WTC11 (cell line): ENCODE measurements at regions not wholly inside any gene's neighbourhood (a gene's known extent, or its start where the extent isn't known, plus 50 kb on each side); places are given as distances from the start of the nearest gene placed in this dataset.

Experiments used
- ATAC-seq: fragments of 200-7000 bp; cut with Tn5 transposase; 2 replicates; pipeline ENCODE4 v1.10.0; 2021; ENCODE audit warnings: mild to moderate bottlenecking, moderate library complexity
- CTCF ChIA-PET: fragments of 300-600 bp; sonication (Branson Sonifier 250); formaldehyde crosslinking; loops from one replicate; lab custom pipeline; 2021; ENCODE audit warnings: antibody characterized with exemption; lab: Charles Lee
- POLR2A ChIA-PET: fragments of 350-600 bp; sonication (Branson Sonifier 250); formaldehyde crosslinking; loops from one replicate; lab custom pipeline; 2021; ENCODE audit warnings: antibody characterized with exemption; lab: Charles Lee
- DNase-seq: peaks from one replicate; pipeline ENCODE4 v3.0.0; 2021; ENCODE audit warnings: low spot score
- H3K27ac Mint-ChIP-seq: 2 replicates; pipeline ENCODE4 v1.8.0; 2021; ENCODE audit warnings: mixed read lengths
- H3K27me3 Mint-ChIP-seq: 2 replicates; pipeline ENCODE4 v1.8.0; 2021; ENCODE audit warnings: low read depth, mild to moderate bottlenecking, moderate library complexity, mixed read lengths
- H3K36me3 Mint-ChIP-seq: 2 replicates; pipeline ENCODE4 v1.8.0; 2021; ENCODE audit warnings: mixed read lengths
- H3K4me1 Mint-ChIP-seq: 2 replicates; pipeline ENCODE4 v1.8.0; 2022; ENCODE audit warnings: mixed read lengths
- H3K4me3 Mint-ChIP-seq: 2 replicates; pipeline ENCODE4 v1.8.0; 2021; ENCODE audit warnings: mild to moderate bottlenecking, moderate library complexity, mixed read lengths
- H3K9me3 Mint-ChIP-seq: 2 replicates; pipeline ENCODE4 v1.8.0; 2021; ENCODE audit warnings: mixed read lengths
- ESRRA ChIP-seq: sonication (generic); formaldehyde crosslinking; IDR thresholded peaks from 2 replicates; pipeline ENCODE4 v1.8.1; 2022; ENCODE audit warnings: mild to moderate bottlenecking, missing genetic modification reagents, borderline replicate concordance
- ETV6 ChIP-seq: sonication (generic); formaldehyde crosslinking; IDR thresholded peaks from 2 replicates; pipeline ENCODE4 v1.8.1; 2022; ENCODE audit warnings: mild to moderate bottlenecking, missing genetic modification reagents
- GABPB1 ChIP-seq: sonication (generic); formaldehyde crosslinking; IDR thresholded peaks from 2 replicates; pipeline ENCODE4 v1.8.1; 2023; ENCODE audit warnings: mild to moderate bottlenecking, missing genetic modification reagents
- NFATC4 ChIP-seq: fragments of 250-450 bp; sonication (Bioruptor Pico); IDR thresholded peaks from 2 replicates; pipeline ENCODE4 v1.9.0; 2021; ENCODE audit warnings: mild to moderate bottlenecking
- NR1H2 ChIP-seq: sonication (generic); formaldehyde crosslinking; IDR thresholded peaks from 2 replicates; pipeline ENCODE4 v1.9.0; 2021; ENCODE audit warnings: mild to moderate bottlenecking, moderate library complexity, missing genetic modification reagents
- SP1 ChIP-seq: sonication (generic); formaldehyde crosslinking; conservative IDR thresholded peaks from 2 replicates; pipeline ENCODE4 v1.8.1; 2022; ENCODE audit warnings: missing genetic modification reagents
- TCF7 ChIP-seq: sonication (generic); formaldehyde crosslinking; IDR thresholded peaks from 2 replicates; pipeline ENCODE4 v1.8.0; 2022; ENCODE audit warnings: mild to moderate bottlenecking, low read depth, missing genetic modification reagents, moderate library complexity
- ZBTB21 ChIP-seq: sonication (generic); formaldehyde crosslinking; IDR thresholded peaks from 2 replicates; pipeline ENCODE4 v1.8.1; 2023; ENCODE audit warnings: mild to moderate bottlenecking, missing genetic modification reagents, borderline replicate concordance
- ZNF121 ChIP-seq: sonication (generic); formaldehyde crosslinking; IDR thresholded peaks from 2 replicates; pipeline ENCODE4 v1.8.0; 2023; ENCODE audit warnings: missing genetic modification reagents
- TF ChIP-seq, protein P1 (sequence below): sonication (generic); formaldehyde crosslinking; IDR thresholded peaks from 2 replicates; pipeline ENCODE4 v1.8.1; 2023; ENCODE audit warnings: mild to moderate bottlenecking, moderate library complexity, missing genetic modification reagents
- TF ChIP-seq, protein P2 (sequence below): sonication (generic); formaldehyde crosslinking; IDR thresholded peaks from 2 replicates; pipeline ENCODE4 v1.8.1; 2023; ENCODE audit warnings: mild to moderate bottlenecking, missing genetic modification reagents, borderline replicate concordance
- TF ChIP-seq, protein P3 (sequence below): fragments of 250-450 bp; sonication (Bioruptor Pico); IDR thresholded peaks from 2 replicates; pipeline ENCODE4 v1.9.0; 2021; ENCODE audit warnings: moderate library complexity, mild to moderate bottlenecking, inconsistent platforms, borderline replicate concordance
- TF ChIP-seq, protein P4 (sequence below): sonication (generic); formaldehyde crosslinking; IDR thresholded peaks from 2 replicates; pipeline ENCODE4 v1.8.0; 2022; ENCODE audit warnings: mild to moderate bottlenecking, missing genetic modification reagents
- TF ChIP-seq, protein P5 (sequence below): fragments of 250-450 bp; sonication (Bioruptor Pico); IDR thresholded peaks from 2 replicates; pipeline ENCODE4 v1.9.0; 2021; ENCODE audit warnings: mild to moderate bottlenecking, borderline replicate concordance
- TF ChIP-seq, protein P6 (sequence below): sonication (generic); formaldehyde crosslinking; conservative IDR thresholded peaks from 2 replicates; pipeline ENCODE4 v1.8.1; 2022; ENCODE audit warnings: mild to moderate bottlenecking, missing genetic modification reagents

DNA sequence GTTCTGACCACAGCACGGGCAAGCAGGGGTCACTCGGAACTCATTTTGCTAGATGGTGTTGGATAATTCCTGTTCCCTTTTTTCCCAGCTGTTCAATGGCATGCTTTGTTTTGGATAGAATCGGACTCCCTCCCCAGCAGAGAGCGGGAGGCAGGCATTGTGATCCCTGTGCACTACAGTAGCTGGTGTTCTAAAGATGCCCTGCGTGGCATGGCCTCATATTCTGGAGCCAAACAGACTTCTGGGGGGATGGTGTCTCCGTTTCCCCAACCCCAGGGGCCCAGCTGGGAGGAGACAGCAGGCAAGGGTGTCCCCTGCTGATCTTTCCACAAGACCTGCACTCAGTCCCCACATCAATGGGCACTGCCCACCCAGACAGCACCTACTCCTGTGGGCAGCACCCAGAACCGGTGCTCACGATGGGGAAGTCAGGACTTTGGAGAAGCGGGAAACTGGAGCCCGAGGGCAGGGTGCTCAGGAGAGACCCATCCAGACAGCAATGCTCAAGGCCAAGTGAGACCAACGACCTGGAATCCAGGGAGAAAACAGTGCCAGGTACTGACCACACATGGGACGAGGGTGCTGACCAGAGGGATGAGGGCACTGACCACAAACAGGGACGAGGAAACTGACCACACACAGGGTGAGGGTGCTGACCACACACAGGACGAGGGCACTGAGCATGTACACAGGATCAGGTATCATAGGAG, 934.9 kb downstream of the BRD1 start:
- ChIA-PET CTCF (interaction anchor here (0.7 kb wide), 1 partner anchor 110 kb away, joined by 3 read pairs; no protein-coding TSS in a partner anchor), POLR2A (no interaction called here)
- no peaks in the 10 kb centered on the region for H3K36me3 Mint-ChIP-seq
- H3K27ac Mint-ChIP-seq: no peak overlapping the region
- H3K4me3 Mint-ChIP-seq: no peak overlapping the region
- no peaks in the 10 kb centered on the region for H3K4me1 Mint-ChIP-seq
- DNase-seq (no peak), ATAC-seq (no peak)
- peaks cover 5% of the 10 kb centered on the region for H3K27me3 Mint-ChIP-seq
- TF ChIP-seq, protein P1, sequence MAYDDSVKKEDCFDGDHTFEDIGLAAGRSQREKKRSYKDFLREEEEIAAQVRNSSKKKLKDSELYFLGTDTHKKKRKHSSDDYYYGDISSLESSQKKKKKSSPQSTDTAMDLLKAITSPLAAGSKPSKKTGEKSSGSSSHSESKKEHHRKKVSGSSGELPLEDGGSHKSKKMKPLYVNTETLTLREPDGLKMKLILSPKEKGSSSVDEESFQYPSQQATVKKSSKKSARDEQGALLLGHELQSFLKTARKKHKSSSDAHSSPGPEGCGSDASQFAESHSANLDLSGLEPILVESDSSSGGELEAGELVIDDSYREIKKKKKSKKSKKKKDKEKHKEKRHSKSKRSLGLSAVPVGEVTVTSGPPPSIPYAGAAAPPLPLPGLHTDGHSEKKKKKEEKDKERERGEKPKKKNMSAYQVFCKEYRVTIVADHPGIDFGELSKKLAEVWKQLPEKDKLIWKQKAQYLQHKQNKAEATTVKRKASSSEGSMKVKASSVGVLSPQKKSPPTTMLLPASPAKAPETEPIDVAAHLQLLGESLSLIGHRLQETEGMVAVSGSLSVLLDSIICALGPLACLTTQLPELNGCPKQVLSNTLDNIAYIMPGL (CRISPR knock-in tag): no peak
- TF ChIP-seq NR1H2 (no peak), ZNF121 (CRISPR knock-in tag) (no peak), ZBTB21 (no peak)
- TF ChIP-seq, protein P2, sequence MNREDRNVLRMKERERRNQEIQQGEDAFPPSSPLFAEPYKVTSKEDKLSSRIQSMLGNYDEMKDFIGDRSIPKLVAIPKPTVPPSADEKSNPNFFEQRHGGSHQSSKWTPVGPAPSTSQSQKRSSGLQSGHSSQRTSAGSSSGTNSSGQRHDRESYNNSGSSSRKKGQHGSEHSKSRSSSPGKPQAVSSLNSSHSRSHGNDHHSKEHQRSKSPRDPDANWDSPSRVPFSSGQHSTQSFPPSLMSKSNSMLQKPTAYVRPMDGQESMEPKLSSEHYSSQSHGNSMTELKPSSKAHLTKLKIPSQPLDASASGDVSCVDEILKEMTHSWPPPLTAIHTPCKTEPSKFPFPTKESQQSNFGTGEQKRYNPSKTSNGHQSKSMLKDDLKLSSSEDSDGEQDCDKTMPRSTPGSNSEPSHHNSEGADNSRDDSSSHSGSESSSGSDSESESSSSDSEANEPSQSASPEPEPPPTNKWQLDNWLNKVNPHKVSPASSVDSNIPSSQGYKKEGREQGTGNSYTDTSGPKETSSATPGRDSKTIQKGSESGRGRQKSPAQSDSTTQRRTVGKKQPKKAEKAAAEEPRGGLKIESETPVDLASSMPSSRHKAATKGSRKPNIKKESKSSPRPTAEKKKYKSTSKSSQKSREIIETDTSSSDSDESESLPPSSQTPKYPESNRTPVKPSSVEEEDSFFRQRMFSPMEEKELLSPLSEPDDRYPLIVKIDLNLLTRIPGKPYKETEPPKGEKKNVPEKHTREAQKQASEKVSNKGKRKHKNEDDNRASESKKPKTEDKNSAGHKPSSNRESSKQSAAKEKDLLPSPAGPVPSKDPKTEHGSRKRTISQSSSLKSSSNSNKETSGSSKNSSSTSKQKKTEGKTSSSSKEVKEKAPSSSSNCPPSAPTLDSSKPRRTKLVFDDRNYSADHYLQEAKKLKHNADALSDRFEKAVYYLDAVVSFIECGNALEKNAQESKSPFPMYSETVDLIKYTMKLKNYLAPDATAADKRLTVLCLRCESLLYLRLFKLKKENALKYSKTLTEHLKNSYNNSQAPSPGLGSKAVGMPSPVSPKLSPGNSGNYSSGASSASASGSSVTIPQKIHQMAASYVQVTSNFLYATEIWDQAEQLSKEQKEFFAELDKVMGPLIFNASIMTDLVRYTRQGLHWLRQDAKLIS: no peak
- TF ChIP-seq, all 79 proteins: peak for 0
- H3K9me3 Mint-ChIP-seq: no peaks in the 10 kb centered on the region

DNA sequence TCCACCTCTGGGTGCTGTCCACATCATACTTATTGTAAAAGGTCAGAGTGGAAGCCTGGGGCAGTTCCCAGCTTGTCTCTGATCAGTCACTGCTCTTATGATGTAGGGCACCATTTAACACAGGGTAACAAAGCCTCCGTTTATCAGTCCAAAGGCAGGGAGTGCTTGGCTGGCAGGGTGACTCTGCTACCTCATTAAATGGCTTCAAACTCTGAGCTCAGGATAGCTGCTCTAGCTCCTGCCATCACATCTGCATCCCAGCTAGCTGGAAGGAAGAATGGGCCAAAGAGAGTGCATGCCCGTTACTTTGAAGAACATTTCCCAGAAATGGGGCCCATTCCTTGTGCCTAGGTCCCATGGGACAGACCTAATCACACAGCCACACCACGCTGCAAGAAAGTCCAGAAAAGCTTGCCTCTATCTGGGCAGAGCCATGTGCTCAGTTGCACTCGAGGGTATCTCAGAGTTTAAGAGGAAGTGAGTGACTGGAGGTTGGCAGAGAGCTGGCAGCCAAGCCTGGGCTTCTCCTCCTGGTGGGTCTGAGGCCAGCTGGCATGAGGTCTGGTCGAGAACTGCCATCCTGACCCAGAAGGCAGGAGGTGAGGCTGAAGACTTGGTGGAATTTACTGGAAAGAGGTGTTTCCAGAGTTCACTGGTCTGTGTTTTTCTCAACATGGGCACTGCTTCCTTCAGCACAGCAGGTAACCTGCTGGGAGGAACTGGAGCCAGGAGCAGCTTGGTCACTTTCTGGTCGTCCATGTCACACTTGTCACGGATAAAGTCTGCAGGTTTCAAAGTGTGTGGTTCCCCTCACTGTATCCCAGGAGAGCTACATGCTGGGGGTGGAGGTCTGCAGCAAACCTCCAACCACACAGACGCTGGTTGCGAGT, 935.7 kb downstream of the BRD1 start:
- POLR2A ChIA-PET: no interaction called here
- Mint-ChIP-seq H3K27ac (no peak overlapping the region), H3K4me1 (no peaks in the 10 kb centered on the region)
- TF ChIP-seq NFATC4 (CRISPR knock-in tag) (no peak), ESRRA (CRISPR knock-in tag) (no peak), ETV6 (no peak), SP1 (no peak), GABPB1 (CRISPR knock-in tag) (no peak), TCF7 (CRISPR knock-in tag) (no peak)
- TF ChIP-seq, protein P2: no peak
- TF ChIP-seq, protein P3, sequence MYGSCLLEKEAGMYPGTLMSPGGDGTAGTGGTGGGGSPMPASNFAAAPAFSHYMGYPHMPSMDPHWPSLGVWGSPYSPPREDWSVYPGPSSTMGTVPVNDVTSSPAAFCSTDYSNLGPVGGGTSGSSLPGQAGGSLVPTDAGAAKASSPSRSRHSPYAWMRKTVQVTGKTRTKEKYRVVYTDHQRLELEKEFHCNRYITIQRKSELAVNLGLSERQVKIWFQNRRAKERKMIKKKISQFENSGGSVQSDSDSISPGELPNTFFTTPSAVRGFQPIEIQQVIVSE (CRISPR knock-in tag): no peak
- TF ChIP-seq, protein P4, sequence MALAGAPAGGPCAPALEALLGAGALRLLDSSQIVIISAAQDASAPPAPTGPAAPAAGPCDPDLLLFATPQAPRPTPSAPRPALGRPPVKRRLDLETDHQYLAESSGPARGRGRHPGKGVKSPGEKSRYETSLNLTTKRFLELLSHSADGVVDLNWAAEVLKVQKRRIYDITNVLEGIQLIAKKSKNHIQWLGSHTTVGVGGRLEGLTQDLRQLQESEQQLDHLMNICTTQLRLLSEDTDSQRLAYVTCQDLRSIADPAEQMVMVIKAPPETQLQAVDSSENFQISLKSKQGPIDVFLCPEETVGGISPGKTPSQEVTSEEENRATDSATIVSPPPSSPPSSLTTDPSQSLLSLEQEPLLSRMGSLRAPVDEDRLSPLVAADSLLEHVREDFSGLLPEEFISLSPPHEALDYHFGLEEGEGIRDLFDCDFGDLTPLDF (CRISPR knock-in tag): no peak
- TF ChIP-seq, protein P5, sequence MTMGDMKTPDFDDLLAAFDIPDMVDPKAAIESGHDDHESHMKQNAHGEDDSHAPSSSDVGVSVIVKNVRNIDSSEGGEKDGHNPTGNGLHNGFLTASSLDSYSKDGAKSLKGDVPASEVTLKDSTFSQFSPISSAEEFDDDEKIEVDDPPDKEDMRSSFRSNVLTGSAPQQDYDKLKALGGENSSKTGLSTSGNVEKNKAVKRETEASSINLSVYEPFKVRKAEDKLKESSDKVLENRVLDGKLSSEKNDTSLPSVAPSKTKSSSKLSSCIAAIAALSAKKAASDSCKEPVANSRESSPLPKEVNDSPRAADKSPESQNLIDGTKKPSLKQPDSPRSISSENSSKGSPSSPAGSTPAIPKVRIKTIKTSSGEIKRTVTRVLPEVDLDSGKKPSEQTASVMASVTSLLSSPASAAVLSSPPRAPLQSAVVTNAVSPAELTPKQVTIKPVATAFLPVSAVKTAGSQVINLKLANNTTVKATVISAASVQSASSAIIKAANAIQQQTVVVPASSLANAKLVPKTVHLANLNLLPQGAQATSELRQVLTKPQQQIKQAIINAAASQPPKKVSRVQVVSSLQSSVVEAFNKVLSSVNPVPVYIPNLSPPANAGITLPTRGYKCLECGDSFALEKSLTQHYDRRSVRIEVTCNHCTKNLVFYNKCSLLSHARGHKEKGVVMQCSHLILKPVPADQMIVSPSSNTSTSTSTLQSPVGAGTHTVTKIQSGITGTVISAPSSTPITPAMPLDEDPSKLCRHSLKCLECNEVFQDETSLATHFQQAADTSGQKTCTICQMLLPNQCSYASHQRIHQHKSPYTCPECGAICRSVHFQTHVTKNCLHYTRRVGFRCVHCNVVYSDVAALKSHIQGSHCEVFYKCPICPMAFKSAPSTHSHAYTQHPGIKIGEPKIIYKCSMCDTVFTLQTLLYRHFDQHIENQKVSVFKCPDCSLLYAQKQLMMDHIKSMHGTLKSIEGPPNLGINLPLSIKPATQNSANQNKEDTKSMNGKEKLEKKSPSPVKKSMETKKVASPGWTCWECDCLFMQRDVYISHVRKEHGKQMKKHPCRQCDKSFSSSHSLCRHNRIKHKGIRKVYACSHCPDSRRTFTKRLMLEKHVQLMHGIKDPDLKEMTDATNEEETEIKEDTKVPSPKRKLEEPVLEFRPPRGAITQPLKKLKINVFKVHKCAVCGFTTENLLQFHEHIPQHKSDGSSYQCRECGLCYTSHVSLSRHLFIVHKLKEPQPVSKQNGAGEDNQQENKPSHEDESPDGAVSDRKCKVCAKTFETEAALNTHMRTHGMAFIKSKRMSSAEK: no peak
- TF ChIP-seq, protein P6, sequence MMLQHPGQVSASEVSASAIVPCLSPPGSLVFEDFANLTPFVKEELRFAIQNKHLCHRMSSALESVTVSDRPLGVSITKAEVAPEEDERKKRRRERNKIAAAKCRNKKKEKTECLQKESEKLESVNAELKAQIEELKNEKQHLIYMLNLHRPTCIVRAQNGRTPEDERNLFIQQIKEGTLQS (CRISPR knock-in tag): no peak

More for the DNA sequence above, 935.7 kb downstream of the BRD1 start:
- Mint-ChIP-seq H3K9me3 (no peaks in the 10 kb centered on the region), H3K36me3 (no peaks in the 10 kb centered on the region), H3K27me3 (peaks cover 5% of the 10 kb centered on the region), H3K4me3 (no peak overlapping the region)
- no peak for ATAC-seq
- CTCF ChIA-PET: interaction anchor here (0.7 kb wide), 1 partner anchor 109 kb away, joined by 3 read pairs; no protein-coding TSS in a partner anchor
- no peak for DNase-seq
